Right ventricle myocardium superior (tissue), 1 donor: ENCODE measurements at regions not wholly inside any gene's neighbourhood (a gene's known extent, or its start where the extent isn't known, plus 50 kb on each side); places are given as distances from the start of the nearest gene placed in this dataset.

Experiments used
- ATAC-seq: fragments of 200-7000 bp; cut with Tn5 transposase; one replicate; pipeline ENCODE4 v1.9.1; 2020; ENCODE audit warnings: mild to moderate bottlenecking; ENCODE audit not compliant: poor library complexity
- DNase-seq: peaks from one replicate; pipeline ENCODE4 v3.0.0-alpha.2; 2020
- intact Hi-C: fragments of 100-400 bp; cut with DNase I; formaldehyde crosslinking; loops from one replicate; pipeline ENCODE4 v1.11.2; 2022
- donor health status: DM: no; HTN: yes; CAD: no; lungs with severe emphysema.

- intact Hi-C loops: no loop called here
- DNase-seq (no peak), ATAC-seq (no peak)
Measured at GRCh38 chr2:16160281-16161084, 220.1 kb downstream of the MYCN start.

GRCh38 chr2:16156411-16156810 lies 216.1 kb downstream of the MYCN start:
- intact Hi-C loops: no loop called here
- DNase-seq (no peak), ATAC-seq (no peak)

- ATAC-seq (no peak), DNase-seq (no peak)
- intact Hi-C loops: no loop called here
Measured at GRCh38 chr2:16155766-16156165, 215.4 kb downstream of the MYCN start.

DNA sequence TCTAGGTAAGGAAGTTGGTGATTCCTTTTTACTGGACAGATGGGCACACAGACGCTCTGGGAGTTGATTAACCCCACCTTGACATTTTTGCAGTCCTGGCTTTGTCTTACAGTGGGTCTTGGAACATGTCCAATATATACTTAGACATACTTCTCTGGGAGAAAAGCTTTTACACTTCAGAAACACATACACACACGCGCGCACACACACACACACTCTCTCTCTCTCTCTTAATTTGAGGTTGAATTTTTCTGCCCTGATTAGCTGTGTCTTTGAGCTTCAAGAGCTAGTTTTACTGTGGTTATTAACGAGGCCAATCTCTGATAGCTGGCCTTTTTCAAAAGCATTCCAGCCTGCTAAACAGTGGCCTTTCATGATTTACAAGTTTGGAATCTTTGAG lies 215.0 kb downstream of the MYCN start:
- intact Hi-C loops: no loop called here
- no peak for ATAC-seq
- DNase-seq: no peak

- DNase-seq (no peak), ATAC-seq (no peak)
- intact Hi-C loops: no loop called here
Measured at GRCh38 chr2:16154501-16155280, 214.3 kb downstream of the MYCN start.

DNA sequence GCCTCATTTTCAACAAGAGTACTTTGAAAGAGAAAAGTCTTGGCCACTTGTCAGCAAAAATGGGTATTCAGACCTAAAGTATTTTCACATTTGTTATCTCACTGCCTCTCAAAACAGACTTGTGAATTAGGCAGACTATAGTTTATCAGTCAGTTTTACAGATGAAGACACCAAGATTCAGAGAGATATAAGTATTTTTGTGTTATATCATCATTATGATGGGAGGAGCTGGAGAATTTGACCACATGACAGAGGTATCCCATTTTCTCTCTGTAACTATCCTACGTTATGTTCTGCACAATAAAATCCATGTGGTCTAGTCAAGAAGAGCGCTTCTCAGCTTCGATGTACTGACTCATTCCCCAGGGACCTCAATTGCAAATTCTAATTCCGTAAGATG lies 213.7 kb downstream of the MYCN start:
- DNase-seq (no peak), ATAC-seq (no peak)
- intact Hi-C loops: no loop called here

- intact Hi-C loops: no loop called here
- ATAC-seq: no peak
- DNase-seq: no peak
Measured at GRCh38 chr2:16153754-16154035, 213.3 kb downstream of the MYCN start.

DNA sequence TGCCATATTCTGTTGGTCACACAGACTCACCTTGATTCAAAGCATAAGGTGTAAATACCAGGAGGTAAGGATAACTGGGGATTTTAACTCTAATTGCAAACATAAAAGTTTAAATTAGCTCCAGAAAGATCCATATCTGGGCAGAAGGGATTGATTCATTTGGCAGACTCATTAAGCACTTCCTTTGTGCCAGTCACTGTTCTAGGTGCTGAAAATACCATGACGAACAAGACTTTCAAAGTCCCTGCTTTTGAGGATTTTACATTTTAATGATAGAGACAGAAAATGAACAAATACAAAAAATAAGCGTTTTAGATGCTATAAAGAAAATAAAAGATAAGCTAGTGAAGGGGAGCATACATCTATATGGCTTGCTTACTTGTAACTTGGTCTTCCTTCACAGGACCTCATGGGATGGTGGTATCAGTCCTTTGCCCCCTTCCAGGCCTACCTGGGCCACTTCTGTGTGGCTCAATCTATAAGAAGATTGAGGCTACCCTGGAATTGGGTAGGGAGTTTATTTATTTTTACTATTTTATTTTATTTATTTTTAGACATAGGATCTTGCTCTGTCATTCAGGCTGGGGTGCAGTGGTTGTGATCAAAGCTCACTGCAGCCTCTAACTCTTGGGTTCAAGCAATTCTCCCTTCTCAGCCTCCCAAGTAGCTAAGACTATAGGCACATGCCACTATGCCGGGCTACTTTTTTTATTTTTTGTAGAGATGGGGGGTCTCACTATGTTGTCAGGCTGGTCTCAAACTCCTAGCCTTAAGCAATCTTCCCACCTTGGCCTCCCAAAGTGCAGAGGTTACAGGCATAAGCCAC lies 212.8 kb downstream of the MYCN start:
- intact Hi-C loops: no loop called here
- DNase-seq: no peak
- no peak for ATAC-seq

DNA sequence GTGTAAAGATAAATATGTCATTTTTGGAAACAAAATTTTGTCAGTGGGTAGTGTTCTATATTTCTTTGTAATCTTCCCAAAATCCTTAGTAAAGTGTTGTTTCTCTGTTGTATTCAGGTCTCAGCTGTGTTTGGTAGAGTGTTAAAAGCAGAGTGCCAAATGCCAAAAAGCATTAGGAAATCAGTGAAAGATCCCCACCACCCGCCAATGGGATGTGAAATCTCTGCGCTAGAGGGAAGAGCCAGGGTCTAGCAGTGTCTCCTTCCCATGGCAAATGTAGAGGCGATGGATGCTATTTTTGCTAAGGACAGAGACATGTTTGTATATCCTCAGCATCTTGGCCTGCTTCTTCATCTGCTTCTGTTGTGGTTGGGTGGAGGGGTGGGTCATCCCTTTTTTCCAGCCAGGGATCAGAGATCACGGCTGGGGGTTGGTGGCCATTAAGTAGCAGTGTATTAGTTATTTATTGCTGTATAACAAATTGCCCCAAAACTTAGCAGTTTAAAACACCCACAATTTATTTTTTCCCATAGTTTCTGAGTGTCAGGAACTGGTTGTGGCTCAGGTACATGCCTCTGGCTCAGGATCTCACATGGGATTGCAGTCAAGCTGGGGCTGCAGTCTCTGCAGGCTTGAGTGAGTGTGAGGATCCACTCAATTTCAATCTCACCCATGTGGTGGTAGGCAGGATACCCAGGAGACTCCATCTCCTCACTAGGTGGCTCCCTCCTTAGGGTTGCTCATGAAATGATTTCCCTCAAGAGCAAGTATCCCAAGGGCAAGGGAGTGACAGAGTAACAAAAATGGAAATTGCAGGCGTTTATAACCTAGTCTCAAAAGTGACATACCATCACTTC lies 211.9 kb downstream of the MYCN start:
- DNase-seq: no peak
- intact Hi-C loops: no loop called here
- ATAC-seq: no peak

DNA sequence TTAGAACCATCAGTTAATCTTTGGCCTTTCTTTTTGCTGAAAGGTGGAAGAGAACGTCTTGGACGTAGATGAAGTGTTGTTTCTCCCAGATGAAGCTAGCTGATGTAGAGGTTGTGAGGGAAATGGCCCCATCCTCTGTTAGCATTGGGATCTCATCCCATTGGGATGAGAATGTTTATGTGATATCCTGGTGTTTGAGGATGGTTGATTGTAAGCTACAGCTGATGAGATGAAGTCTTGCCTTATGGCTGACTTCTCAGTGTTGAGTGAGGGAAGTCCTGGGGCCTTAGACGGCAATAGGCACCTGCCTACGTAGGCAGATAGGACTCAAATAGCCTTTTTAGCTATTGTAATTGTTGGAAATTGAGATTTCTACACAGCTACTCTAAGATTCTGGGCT lies 211.3 kb downstream of the MYCN start:
- intact Hi-C loops: no loop called here
- ATAC-seq: no peak
- DNase-seq: no peak

- DNase-seq (no peak), ATAC-seq (no peak)
- intact Hi-C loops: no loop called here
Measured at GRCh38 chr2:16151281-16151570, 210.9 kb downstream of the MYCN start.

- ATAC-seq (no peak), DNase-seq (no peak)
- intact Hi-C loops: no loop called here
Measured at GRCh38 chr2:16150456-16151280, 210.3 kb downstream of the MYCN start.

DNA sequence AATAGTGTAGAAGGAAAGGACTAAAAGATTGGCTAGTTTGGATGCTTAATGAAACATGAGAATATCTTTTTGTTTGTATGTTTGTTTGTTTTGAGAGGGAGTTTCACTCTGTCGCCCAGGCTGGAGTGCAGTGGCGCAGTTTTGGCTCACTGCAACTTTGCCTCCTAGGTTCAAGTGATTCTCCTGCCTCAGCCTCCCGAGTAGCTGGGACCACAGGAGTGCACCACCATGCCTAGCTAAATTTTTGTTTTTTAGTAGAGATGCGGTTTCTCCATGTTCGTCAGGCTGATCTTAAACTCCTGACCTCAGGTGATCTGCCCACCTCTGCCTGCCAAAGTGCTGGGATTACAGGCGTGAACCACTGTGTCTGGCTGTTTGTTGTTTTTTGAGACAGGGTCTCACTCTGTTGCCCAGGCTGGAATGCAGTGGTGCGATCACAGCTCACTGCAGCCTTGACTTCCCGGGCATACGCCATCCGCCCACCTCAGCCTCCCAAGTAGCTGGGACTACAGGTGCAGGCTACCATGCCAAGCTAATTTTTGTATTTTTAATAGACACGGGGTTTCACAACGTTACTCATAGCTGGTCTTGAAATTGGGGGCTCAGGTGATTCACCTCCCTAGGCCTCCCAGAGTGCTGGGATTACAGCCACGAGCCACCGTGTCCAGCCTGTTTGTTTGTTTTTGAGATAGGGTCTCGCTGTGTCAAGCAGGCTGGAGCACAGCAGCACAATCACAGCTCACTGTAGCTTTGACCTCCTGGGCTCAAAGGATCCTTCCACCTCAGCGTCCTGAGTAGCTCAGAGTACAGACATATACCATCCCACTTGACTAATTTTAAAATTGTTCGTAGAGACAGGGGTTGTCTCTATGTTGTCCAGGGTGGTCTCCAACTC lies 209.2 kb downstream of the MYCN start:
- DNase-seq (no peak), ATAC-seq (no peak)
- intact Hi-C loops: no loop called here

DNA sequence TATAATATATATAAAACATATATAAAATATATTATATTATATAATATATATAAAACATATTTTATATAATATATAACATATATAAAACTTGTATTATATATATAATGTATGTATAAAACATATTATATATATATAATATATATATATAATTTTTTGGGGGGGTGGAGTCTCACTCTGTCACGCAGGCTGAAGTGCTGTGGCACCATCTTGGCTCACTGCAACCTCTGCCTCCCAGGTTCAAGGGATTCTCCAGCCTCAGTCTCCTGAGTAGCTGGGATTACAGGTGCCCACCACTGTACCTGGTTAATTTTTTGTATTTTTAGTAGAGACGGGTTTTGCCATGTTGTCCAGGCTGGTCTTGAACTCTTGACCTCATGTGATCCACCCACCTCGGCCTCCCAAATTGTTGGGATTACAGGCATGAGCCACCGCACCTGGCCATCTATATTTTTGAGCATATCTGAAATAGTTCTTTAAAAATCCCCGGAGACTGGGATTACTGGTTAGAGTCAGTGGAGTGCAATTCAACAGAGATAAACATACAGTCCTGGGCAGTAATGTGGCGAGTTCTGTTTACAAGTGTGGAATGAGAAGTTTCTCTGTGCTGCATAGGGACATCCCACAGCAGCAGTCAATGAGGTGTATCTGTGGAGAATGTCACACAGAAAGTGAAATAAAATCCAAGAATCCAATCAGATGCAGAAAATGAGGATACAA lies 208.4 kb downstream of the MYCN start:
- intact Hi-C loops: no loop called here
- no peak for DNase-seq
- ATAC-seq: no peak

DNA sequence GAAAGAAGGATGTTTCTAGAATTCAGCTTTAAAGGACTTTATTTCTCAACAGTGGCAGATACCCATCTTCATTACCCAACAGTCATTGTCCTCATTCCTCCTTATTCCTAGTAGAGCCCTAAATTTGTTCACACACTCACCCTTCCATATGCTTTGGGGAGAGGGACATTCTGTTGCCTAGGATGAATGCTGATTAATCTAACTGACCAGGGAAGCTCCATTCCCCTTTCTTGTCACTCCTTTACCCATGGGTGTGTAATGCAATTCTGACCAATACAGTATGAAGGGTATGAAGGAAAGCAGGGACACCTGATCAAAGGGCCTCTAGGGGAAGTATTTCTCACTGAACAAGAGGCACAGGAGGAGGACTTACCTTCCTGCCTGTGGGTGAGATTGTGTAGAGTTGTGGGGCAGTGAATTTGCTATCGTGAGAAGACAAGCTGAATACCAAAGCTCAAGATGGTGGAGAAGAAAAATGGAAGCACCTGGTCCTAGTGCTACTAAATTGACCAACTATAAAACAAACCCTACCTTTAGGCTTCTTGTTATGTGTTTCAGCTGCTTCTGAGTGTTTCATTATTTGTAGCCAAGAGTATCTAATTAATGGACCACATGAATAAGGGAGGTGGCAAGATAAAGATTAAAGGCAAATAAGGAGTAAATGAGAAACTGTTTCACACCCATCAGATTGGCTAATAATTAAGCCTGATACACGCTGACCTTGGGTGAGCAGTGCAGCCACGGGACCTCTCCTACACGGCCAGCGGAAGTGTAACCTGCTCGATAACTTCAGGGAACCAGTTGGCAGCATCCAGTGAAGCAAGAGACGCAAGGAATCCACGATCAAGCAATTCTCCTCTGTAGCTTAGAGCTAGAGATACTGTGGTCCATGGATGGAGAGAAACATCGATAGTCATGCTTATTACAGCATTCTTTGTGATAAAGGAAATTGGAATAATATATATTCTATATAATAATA lies 202.3 kb downstream of the MYCN start:
- ATAC-seq: no peak
- no peak for DNase-seq
- intact Hi-C loops: no loop called here

GRCh38 chr2:16141641-16141921 lies 201.2 kb downstream of the MYCN start:
- DNase-seq (no peak), ATAC-seq (no peak)
- intact Hi-C loops: no loop called here
